ENCODE measurements at regions not wholly inside any gene's neighbourhood (a gene's known extent, or its start where the extent isn't known, plus 50 kb on each side); places are given as distances from the start of the nearest gene placed in this dataset.

GRCh38 chr13:109843695-109844094 is 57.3 kb upstream of the IRS2 start:
- no peak for DNase-seq (ENCODE audit: low read depth)
- TF ChIP-seq, protein P1, sequence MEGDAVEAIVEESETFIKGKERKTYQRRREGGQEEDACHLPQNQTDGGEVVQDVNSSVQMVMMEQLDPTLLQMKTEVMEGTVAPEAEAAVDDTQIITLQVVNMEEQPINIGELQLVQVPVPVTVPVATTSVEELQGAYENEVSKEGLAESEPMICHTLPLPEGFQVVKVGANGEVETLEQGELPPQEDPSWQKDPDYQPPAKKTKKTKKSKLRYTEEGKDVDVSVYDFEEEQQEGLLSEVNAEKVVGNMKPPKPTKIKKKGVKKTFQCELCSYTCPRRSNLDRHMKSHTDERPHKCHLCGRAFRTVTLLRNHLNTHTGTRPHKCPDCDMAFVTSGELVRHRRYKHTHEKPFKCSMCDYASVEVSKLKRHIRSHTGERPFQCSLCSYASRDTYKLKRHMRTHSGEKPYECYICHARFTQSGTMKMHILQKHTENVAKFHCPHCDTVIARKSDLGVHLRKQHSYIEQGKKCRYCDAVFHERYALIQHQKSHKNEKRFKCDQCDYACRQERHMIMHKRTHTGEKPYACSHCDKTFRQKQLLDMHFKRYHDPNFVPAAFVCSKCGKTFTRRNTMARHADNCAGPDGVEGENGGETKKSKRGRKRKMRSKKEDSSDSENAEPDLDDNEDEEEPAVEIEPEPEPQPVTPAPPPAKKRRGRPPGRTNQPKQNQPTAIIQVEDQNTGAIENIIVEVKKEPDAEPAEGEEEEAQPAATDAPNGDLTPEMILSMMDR (IDR thresholded peaks at IDR 0.05; ENCODE audit: control insufficient read depth, extremely low read depth, insufficient read depth), result no peak

GRCh38 chr13:109842212-109842920 is 56.0 kb upstream of the IRS2 start:
- DNase-seq (ENCODE audit: low read depth), result no peak
- TF ChIP-seq, protein P1 (IDR thresholded peaks at IDR 0.05; ENCODE audit: control insufficient read depth, extremely low read depth, insufficient read depth), result no peak
- H3K4me3 ChIP-seq (ENCODE audit: low read depth, low read length), result no peak overlapping the region

More at GRCh38 chr13:109843695-109844094, 57.3 kb upstream of the IRS2 start:
- no peak overlapping the region for H3K4me3 ChIP-seq (ENCODE audit: low read depth, low read length)

DNA sequence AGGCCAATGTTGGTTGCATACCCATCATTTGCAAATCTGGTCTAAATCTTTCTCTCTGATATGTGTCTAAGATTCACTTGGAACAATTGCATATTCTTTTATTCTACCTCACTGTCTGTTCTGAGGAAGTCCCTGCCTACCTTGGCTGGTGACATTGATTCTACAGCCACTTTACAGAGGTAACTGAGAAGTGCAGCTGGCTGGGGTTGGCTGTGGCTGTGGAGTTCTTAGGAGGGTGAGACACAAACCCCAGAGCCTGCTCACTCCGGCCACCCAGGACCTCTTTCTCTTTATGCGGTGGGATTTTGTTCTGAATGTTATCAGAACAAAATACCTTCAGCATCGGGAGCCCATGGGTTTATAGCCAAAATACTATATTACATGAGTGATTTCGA is 54.5 kb upstream of the IRS2 start:
- TF ChIP-seq, protein P1 (IDR thresholded peaks at IDR 0.05; ENCODE audit: control insufficient read depth, extremely low read depth, insufficient read depth), result no peak
- no peak overlapping the region for H3K4me3 ChIP-seq (ENCODE audit: low read depth, low read length)
- DNase-seq (ENCODE audit: low read depth), result no peak

- no peak for DNase-seq (ENCODE audit: low read depth)
- TF ChIP-seq, protein P1 (IDR thresholded peaks at IDR 0.05; ENCODE audit: control insufficient read depth, extremely low read depth, insufficient read depth), result no peak
- no peak overlapping the region for H3K4me3 ChIP-seq (ENCODE audit: low read depth, low read length)
These were observed 54.0 kb upstream of the IRS2 start for GRCh38 chr13:109840201-109840892.

DNA sequence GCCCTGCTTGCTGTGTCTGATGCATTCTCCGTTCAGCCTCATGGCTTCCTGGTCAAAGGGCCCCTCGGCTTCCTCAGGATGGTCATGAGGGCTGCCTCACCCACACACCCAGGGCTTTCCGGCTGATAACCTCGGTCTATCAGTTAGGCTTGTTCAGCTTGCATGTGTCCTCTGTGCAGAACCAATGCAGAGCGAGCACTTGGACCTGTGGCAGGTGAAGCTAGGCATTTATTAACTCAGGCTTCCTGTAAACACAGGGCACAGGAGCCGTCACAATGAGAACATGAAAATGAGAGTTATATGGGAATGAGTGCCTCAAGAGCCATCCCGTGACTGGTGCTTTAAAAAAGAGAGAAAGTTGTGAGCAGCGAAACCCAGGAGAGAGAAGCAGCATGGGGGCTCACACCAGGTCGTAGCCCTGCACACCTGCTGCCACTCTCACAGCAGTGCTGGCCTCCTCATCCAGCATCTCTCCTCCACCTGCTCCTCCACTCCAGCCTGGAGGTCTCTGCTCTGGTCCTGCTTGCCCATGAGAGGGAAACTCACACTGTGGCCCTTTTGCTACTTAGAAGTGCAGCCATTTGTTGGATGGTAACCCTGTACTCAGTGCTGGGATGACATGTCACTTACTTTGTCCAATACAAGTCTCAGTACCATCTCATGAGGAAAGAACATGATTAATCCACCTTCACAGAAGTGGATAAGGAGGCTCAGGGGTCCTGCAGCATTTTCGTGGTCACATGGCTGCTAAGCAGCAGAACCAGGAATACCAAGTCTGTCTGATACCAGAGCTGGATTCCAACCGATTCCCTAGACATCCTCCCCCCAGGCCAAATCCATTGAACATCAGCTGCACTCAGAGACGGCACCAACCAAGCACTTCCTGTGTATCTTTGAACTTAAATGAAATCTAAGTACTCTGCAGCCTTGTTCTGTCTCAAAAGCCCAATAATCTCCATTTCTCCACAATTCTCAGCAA is 50.5 kb upstream of the IRS2 start:
- no peak overlapping the region for H3K4me3 ChIP-seq (ENCODE audit: low read depth, low read length)
- TF ChIP-seq, protein P1 (IDR thresholded peaks at IDR 0.05; ENCODE audit: control insufficient read depth, extremely low read depth, insufficient read depth), result no peak
- no peak for DNase-seq (ENCODE audit: low read depth)
